ENCODE measurements at regions not wholly inside any gene's neighbourhood (a gene's known extent, or its start where the extent isn't known, plus 50 kb on each side); places are given as distances from the start of the nearest gene placed in this dataset.

DNA sequence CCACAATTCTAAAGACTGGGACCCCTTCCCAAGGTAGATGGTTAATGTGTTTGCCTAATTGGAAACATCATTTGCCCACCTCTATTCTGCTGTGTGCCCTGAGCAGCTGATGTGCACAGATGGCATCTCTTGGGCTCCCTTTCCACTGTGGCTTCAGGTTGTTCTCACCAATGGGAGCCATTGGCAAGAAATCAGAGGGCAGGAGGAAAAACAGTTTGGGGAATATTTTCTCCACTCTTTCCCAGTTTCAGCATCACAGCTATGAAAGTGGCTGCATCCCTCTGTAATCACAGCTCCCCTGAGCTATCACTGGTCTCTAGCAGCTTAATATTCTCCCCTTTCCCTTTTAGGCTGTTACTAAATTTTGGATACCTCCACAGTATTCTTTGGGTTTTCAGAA, 911.6 kb upstream of the SEMA6A start:
- TF ChIP-seq, protein P1, sequence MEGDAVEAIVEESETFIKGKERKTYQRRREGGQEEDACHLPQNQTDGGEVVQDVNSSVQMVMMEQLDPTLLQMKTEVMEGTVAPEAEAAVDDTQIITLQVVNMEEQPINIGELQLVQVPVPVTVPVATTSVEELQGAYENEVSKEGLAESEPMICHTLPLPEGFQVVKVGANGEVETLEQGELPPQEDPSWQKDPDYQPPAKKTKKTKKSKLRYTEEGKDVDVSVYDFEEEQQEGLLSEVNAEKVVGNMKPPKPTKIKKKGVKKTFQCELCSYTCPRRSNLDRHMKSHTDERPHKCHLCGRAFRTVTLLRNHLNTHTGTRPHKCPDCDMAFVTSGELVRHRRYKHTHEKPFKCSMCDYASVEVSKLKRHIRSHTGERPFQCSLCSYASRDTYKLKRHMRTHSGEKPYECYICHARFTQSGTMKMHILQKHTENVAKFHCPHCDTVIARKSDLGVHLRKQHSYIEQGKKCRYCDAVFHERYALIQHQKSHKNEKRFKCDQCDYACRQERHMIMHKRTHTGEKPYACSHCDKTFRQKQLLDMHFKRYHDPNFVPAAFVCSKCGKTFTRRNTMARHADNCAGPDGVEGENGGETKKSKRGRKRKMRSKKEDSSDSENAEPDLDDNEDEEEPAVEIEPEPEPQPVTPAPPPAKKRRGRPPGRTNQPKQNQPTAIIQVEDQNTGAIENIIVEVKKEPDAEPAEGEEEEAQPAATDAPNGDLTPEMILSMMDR (IDR thresholded peaks at IDR 0.05), result no peak
- TF ChIP-seq POLR2AphosphoS5 (IDR thresholded peaks at IDR 0.05) (no peak), POLR2A (IDR thresholded peaks at IDR 0.05) (no peak), EP300 (IDR thresholded peaks at IDR 0.05) (no peak)
